ENCODE measurements at regions not wholly inside any gene's neighbourhood (a gene's known extent, or its start where the extent isn't known, plus 50 kb on each side); places are given as distances from the start of the nearest gene placed in this dataset.
"Not testable (repeated sequence)": the region's sequence is repeated elsewhere in the genome, so short reads cannot be mapped to it uniquely, and the experiment has no call there.

- H3K4me3 ChIP-seq (ENCODE audit: low read length) = no peak overlapping the region
- no peak for DNase-seq (ENCODE audit: low read depth, low spot score)
Observed at GRCh38 chr1:4218619-4219018, 318.5 kb upstream of the C1orf174 start.

GRCh38 chr1:4219111-4219510 is 319.0 kb upstream of the C1orf174 start:
- no peak for DNase-seq (ENCODE audit: low read depth, low spot score)
- H3K4me3 ChIP-seq (ENCODE audit: low read length) = no peak overlapping the region

- DNase-seq (ENCODE audit: low read depth, low spot score) = no peak
- H3K4me3 ChIP-seq (ENCODE audit: low read length) = no peak overlapping the region
Observed at GRCh38 chr1:4219826-4220225, 319.8 kb upstream of the C1orf174 start.

- H3K4me3 ChIP-seq (ENCODE audit: low read length) = no peak overlapping the region
- no peak for DNase-seq (ENCODE audit: low read depth, low spot score)
Observed at GRCh38 chr1:4220362-4220761, 320.3 kb upstream of the C1orf174 start.

DNA sequence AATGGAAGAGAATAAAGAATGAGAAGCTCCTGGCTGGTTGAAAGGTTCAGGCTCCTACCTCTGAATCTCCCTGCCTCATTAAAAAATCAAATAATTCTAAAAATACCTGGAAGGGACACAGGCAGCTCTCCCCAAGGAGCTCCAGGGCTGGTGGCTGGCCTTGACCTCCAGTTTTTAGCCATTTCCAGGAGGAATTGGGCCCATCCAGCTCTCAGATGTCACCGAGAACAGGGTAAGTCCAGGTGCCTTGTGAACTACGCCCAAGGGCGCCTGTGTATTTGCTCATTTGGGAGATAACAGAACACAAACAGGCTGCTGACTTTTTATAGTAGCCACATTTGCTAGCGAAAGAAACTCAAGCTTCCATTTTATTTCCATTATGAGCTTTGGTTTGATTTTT is 321.0 kb upstream of the C1orf174 start:
- H3K4me3 ChIP-seq (ENCODE audit: low read length) = no peak overlapping the region
- no peak for DNase-seq (ENCODE audit: low read depth, low spot score)

GRCh38 chr1:4224684-4225467 is 324.8 kb upstream of the C1orf174 start:
- DNase-seq (ENCODE audit: low read depth, low spot score) = no peak
- H3K4me3 ChIP-seq (ENCODE audit: low read length) = no peak overlapping the region

DNA sequence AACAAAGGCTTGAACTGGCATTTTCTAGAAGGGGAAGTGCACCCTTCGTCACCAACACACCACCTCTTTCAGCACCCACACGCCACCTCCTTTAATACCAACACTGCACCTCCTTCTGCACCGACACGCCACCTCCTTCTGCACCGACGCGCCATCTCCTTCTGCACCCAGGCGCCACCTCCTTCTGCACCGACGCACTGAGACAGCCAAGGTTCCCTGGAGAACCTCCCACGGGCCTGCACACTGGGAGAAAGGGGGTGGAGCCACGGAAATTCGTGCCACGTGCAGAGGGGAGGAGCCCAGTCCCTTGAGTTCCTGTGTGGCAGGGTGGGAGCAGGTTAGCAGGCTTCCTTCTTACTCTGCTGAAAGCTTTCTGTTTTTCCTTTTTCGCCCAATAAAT is 327.9 kb upstream of the C1orf174 start:
- no peak overlapping the region for H3K4me3 ChIP-seq (ENCODE audit: low read length)
- no peak for DNase-seq (ENCODE audit: low read depth, low spot score)

- DNase-seq (ENCODE audit: low read depth, low spot score) = no peak
- no peak overlapping the region for H3K4me3 ChIP-seq (ENCODE audit: low read length)
Observed at GRCh38 chr1:4253935-4254334, 353.9 kb upstream of the C1orf174 start.

- no peak for DNase-seq (ENCODE audit: low read depth, low spot score)
- no peak overlapping the region for H3K4me3 ChIP-seq (ENCODE audit: low read length)
Observed at GRCh38 chr1:4256351-4256750, 356.3 kb upstream of the C1orf174 start.

GRCh38 chr1:4258146-4258777 is 358.2 kb upstream of the C1orf174 start:
- H3K4me3 ChIP-seq (ENCODE audit: low read length); DNase-seq (ENCODE audit: low read depth, low spot score): not testable (repeated sequence)

- no peak overlapping the region for H3K4me3 ChIP-seq (ENCODE audit: low read length)
- DNase-seq (ENCODE audit: low read depth, low spot score) = no peak
Observed at GRCh38 chr1:4261327-4261726, 361.3 kb upstream of the C1orf174 start.

GRCh38 chr1:4262665-4263064 is 362.6 kb upstream of the C1orf174 start:
- DNase-seq (ENCODE audit: low read depth, low spot score) = no peak
- H3K4me3 ChIP-seq (ENCODE audit: low read length) = no peak overlapping the region

- no peak overlapping the region for H3K4me3 ChIP-seq (ENCODE audit: low read length)
- no peak for DNase-seq (ENCODE audit: low read depth, low spot score)
Observed at GRCh38 chr1:4263699-4264098, 363.6 kb upstream of the C1orf174 start.

GRCh38 chr1:4265836-4266235 is 365.8 kb upstream of the C1orf174 start:
- no peak overlapping the region for H3K4me3 ChIP-seq (ENCODE audit: low read length)
- no peak for DNase-seq (ENCODE audit: low read depth, low spot score)

DNA sequence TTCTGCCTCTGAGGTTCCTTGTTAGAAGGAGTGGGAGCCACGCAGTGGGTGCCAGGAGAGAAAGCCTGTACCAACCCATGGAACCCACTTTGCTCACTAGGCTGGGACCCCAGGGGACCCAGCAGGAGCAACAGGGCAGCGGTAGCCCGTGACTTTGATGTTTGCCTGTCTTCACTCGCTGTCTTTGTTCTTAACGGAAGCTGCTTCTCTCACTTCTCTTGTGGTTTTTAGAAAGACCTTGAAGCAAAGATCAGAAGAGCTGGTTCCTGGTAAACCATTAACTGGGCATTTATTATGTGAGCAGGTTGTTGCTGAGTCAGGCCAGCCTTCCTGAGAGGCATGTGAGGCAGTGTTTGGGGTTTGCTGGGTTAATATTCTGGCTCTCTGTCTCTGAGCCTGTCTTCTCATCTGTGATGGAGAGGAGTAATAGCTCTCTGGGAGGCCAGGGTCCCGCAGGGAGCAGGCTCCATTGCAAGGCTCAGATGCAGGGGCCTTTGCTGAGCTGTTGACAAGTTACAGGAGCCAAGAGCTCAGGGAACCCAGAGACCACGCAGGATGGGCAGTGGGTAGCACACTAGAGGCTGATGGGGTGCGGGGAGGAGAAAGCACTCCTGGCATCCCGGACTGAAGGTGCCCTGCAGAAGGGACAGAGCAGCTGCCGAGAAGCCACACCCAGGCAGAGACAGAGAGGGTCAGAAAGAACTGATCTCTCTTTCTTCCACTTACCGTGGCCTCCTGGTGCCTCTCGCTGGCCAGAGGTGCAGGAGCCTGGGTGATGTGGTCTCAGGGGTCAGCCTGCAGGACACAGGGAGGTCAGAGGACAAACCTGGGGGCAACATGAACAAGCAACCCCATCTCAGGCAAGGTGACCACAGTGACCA is 367.5 kb upstream of the C1orf174 start:
- H3K4me3 ChIP-seq (ENCODE audit: low read length) = no peak overlapping the region
- DNase-seq (ENCODE audit: low read depth, low spot score) = no peak

GRCh38 chr1:4268262-4268888 is 368.3 kb upstream of the C1orf174 start:
- no peak for DNase-seq (ENCODE audit: low read depth, low spot score)
- H3K4me3 ChIP-seq (ENCODE audit: low read length) = no peak overlapping the region

- no peak for DNase-seq (ENCODE audit: low read depth, low spot score)
- H3K4me3 ChIP-seq (ENCODE audit: low read length) = no peak overlapping the region
Observed at GRCh38 chr1:4268889-4269284, 368.8 kb upstream of the C1orf174 start.

- H3K4me3 ChIP-seq (ENCODE audit: low read length) = no peak overlapping the region
- no peak for DNase-seq (ENCODE audit: low read depth, low spot score)
Observed at GRCh38 chr1:4269330-4269729, 369.3 kb upstream of the C1orf174 start.

DNA sequence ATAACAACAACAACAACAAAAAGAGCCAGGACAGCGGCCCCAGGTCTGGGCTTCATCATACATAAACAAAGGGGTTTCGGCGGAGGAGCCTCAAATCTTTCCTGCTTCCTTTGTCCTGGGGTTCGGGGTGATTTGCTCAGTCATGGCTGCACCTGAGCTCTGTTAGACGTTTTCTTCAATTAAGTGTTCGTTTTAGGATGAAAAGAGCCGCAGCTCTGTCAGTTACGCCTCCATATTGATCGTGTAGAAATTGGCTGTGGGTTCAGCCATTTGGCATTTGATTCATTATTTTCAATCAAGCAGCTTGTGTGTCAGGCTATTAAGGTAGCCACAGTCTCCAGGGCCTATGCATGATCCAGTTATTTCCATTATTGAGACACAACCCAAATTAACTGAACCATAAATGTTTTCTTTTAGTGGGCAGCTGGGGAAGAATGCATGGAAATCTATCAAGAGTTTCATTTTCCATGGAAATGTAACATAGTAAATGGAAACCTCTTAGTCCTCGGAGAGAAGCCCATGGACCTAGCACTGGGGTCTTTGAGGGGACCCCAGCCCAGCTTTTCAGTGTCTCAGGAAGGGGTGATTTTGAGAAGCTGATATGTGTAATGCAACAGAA is 370.0 kb upstream of the C1orf174 start:
- H3K4me3 ChIP-seq (ENCODE audit: low read length) = no peak overlapping the region
- DNase-seq (ENCODE audit: low read depth, low spot score) = no peak
